ENCODE measurements at regions not wholly inside any gene's neighbourhood (a gene's known extent, or its start where the extent isn't known, plus 50 kb on each side); places are given as distances from the start of the nearest gene placed in this dataset.

DNA sequence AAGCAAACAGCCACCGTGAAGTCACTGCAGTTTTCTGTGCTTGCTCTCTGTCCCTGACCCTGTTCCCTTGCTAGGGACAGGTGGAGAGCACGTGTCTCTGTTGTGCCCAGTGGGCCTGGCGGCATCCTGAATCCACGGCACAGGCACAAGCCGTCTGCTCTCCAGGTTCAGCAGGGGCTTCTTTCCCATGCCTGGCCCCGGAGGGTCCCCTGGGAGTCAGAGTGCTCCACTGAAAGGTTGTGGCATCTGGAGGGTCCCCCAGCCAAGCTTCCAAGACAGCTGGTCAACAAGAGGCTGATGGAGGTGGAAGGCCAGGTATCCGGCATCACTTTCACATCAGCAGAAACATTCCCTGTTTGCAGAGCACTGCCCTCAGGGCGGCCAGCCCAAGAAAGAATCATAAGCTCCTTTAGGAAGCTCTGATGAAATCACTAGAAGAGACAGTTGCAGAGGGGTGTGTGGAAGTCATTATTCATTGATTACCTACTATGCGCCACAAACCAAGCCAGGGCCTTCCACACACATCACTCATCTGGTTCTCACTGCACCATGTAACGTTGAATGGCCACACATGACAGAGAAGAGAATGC, 346.4 kb upstream of the B3GAT1 start:
- no peaks in the 10 kb centered on the region for H3K4me1 ChIP-seq
- intact Hi-C loops (cut with micrococcal nuclease) = no loop called here
- no peaks in the 10 kb centered on the region for H3K36me3 ChIP-seq
- DNase-seq = no peak
- peaks cover 53% of the 10 kb centered on the region for H3K27me3 ChIP-seq (ENCODE audit: low read depth)
- no peak overlapping the region for H3K4me3 ChIP-seq
- no peaks in the 10 kb centered on the region for H3K9me3 ChIP-seq (replicated peaks)
- TF ChIP-seq, protein P1, sequence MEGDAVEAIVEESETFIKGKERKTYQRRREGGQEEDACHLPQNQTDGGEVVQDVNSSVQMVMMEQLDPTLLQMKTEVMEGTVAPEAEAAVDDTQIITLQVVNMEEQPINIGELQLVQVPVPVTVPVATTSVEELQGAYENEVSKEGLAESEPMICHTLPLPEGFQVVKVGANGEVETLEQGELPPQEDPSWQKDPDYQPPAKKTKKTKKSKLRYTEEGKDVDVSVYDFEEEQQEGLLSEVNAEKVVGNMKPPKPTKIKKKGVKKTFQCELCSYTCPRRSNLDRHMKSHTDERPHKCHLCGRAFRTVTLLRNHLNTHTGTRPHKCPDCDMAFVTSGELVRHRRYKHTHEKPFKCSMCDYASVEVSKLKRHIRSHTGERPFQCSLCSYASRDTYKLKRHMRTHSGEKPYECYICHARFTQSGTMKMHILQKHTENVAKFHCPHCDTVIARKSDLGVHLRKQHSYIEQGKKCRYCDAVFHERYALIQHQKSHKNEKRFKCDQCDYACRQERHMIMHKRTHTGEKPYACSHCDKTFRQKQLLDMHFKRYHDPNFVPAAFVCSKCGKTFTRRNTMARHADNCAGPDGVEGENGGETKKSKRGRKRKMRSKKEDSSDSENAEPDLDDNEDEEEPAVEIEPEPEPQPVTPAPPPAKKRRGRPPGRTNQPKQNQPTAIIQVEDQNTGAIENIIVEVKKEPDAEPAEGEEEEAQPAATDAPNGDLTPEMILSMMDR (IDR thresholded peaks at IDR 0.05; ENCODE audit: borderline replicate concordance) = no peak
- H3K27ac ChIP-seq (replicated peaks) = no peak overlapping the region

DNA sequence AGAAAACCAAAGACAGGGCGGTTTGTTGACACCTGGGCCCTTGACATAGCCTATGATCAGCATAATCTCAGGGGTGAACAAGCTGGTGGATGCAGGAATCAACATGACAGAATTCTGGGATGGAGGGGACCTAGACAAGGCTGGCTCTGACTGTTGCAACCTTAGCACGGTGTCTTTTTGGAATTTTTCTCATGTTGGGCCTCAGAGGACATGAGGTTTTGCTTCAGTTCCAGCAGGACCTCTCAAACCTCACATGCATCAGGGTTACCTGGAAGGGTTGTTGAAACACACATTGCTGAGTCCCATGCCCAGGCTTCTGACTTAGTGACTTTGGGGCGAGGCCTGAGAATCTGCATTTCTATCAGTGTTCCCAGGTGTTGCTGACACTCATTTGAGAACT, 345.6 kb upstream of the B3GAT1 start:
- TF ChIP-seq, protein P1 (IDR thresholded peaks at IDR 0.05; ENCODE audit: borderline replicate concordance) = no peak
- intact Hi-C loops (cut with micrococcal nuclease) = no loop called here
- Histone ChIP-seq H3K9me3 (replicated peaks) (no peaks in the 10 kb centered on the region), H3K27me3 (ENCODE audit: low read depth) (peaks cover 61% of the 10 kb centered on the region), H3K27ac (replicated peaks) (no peak overlapping the region), H3K4me1 (no peaks in the 10 kb centered on the region), H3K36me3 (no peaks in the 10 kb centered on the region), H3K4me3 (no peak overlapping the region)
- DNase-seq = no peak

DNA sequence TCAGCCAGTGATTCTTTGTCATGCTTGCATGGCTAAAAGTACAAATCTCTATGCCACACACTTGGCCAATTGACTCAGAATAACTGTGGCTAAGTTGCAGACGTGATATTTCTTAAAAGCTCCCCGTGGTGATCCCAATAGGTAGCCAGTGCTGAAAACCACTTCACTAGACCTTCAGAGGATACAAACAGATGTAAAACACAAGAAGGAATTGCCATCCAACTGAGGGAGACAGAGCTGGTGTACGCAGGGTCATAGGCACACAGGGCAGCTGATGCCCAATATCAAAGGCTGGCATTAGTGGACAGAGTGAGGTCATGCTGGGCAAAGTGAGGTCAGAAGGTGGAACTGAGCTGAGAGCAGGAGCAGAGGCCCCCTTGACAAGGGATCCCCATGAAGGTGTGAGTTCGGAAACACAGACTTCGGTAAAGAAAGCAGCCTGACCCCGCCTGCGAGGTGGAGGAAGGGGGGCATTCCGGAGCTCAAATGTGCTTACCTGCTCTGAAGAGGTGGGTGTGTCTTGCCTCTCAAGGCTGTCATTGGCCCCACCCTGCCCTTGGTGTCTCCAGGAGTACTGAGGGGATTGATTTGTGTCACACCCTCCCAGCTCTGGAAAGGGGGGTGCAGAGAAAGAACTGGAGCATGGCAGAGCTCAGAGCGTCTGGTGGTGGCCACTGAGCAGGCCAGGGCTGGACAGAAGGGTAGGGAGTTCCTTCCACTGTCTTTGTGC, 344.9 kb upstream of the B3GAT1 start:
- Histone ChIP-seq H3K36me3 (no peaks in the 10 kb centered on the region), H3K27ac (replicated peaks) (no peak overlapping the region), H3K27me3 (ENCODE audit: low read depth) (peaks cover 66% of the 10 kb centered on the region), H3K4me1 (no peaks in the 10 kb centered on the region), H3K9me3 (replicated peaks) (no peaks in the 10 kb centered on the region), H3K4me3 (no peak overlapping the region)
- TF ChIP-seq, protein P1 (IDR thresholded peaks at IDR 0.05; ENCODE audit: borderline replicate concordance) = no peak
- intact Hi-C loops (cut with micrococcal nuclease) = no loop called here
- no peak for DNase-seq

DNA sequence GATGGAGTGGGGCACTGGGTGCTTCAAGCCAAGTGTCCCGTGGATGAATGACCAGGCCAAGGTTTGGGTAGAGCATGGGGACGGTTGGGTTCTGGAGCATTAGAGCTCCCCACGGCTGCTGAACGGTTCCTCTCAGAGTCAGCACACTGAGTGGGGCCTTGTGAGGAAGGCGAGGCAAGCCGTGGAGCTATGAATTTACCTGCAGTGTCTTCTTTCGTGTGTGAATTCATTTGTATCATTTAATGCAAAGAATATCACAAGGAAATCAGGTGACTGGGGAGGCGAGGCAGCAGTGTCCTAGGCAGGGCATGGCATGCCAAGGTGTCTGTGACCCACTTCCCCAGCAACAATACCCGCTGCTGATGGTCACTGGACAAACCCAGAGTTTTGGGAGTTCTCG, 343.5 kb upstream of the B3GAT1 start:
- Histone ChIP-seq H3K9me3 (replicated peaks) (no peaks in the 10 kb centered on the region), H3K4me1 (no peaks in the 10 kb centered on the region), H3K27me3 (ENCODE audit: low read depth) (peaks cover 78% of the 10 kb centered on the region), H3K36me3 (no peaks in the 10 kb centered on the region), H3K4me3 (no peak overlapping the region), H3K27ac (replicated peaks) (no peak overlapping the region)
- TF ChIP-seq, protein P1 (IDR thresholded peaks at IDR 0.05; ENCODE audit: borderline replicate concordance) = no peak
- no peak for DNase-seq
- intact Hi-C loops (cut with micrococcal nuclease) = no loop called here

DNA sequence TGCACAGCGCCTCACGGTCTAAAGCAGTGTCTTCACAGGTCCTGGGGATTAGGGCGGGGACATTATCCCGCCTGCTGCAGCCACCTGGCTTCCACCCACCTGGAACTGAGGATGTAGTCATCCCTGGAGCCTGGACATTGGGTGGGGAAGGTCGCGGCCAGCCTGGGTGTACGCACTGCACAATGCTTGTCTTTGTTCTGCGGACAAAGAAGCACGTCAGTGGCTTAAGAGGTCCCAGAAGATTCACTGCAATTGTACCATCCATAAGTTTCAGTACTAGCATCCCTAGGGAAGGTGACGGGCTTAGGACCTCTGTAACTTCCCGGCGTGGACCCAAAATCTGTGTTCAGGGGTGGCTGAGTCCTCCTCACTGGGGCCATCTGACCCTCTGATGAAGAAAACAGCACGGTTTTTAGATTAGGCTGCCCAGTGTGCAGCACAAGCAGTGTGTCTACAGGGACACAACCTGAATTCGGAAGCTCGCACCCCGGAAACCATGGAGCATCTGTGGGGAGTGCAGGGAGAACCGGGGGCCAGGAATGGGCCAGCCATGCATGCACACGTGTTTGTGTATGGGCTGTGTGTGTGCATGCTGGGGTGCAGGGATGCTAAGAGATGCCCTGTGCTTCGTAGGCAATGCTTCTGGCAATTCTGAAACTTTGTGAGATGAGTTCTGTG, 342.6 kb upstream of the B3GAT1 start:
- peaks cover 86% of the 10 kb centered on the region for H3K27me3 ChIP-seq (ENCODE audit: low read depth)
- intact Hi-C loops (cut with micrococcal nuclease) = no loop called here
- H3K27ac ChIP-seq (replicated peaks) = no peak overlapping the region
- H3K9me3 ChIP-seq (replicated peaks) = no peaks in the 10 kb centered on the region
- H3K36me3 ChIP-seq = no peaks in the 10 kb centered on the region
- no peak overlapping the region for H3K4me3 ChIP-seq
- H3K4me1 ChIP-seq = no peaks in the 10 kb centered on the region
- TF ChIP-seq, protein P1 (IDR thresholded peaks at IDR 0.05; ENCODE audit: borderline replicate concordance) = no peak
- DNase-seq = no peak

All from left ventricle myocardium inferior (tissue), 1 donor.